Testis (tissue), 2 donors: ENCODE measurements at regions not wholly inside any gene's neighbourhood (a gene's known extent, or its start where the extent isn't known, plus 50 kb on each side); places are given as distances from the start of the nearest gene placed in this dataset.

Experiments
- POLR2A ChIP-seq: fragments of 450-650 bp; IDR thresholded peaks from one replicate; pipeline ENCODE4 v1.6.1; 2017; ENCODE audit warnings: antibody characterized with exemption, mild to moderate bottlenecking, moderate library complexity
- TF ChIP-seq, protein P1 (sequence below), 3 experiments: fragments of 450-650 bp in 2 of 3; fragments of 200-600 bp in 1 of 3; sonication (generic) in 1 of 3; IDR thresholded peaks; one replicate each; pipeline ENCODE4 v1.5.1; 2016 to 2019; ENCODE audit warnings: antibody characterized with exemption in 3 of 3, mild to moderate bottlenecking in 2 of 3, moderate library complexity in 1 of 3

DNA sequence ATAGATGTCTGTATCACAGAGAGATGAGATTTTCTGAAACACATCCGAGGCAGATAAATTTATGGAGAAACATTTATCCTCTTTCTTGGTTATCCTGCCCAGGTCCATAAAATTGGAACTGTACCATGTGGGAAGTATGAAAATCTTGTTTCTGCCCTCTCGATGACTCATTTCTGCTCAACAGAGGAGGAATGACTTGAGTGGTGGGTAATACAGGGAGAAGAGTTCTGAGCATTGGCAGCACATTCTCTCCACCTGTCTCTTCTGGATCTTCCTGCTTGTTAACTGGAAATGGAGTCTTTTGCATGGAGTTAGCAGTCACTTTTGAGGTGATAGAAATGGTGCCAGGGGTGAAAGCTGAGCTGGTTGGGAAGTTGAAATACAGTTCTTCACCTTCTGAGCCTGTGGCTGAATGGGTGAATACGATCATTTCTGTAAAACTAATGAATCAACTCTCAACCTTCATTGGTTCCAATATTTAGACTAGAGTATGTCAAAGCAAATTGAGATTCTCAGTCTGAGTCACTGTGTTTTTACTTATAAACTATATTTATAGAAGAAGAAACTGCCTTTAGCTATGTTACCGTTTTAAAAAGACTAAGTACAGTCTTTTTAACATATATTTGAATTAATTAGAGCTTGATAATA, 945.5 kb downstream of the SORCS3 start:
- TF ChIP-seq, protein P1, sequence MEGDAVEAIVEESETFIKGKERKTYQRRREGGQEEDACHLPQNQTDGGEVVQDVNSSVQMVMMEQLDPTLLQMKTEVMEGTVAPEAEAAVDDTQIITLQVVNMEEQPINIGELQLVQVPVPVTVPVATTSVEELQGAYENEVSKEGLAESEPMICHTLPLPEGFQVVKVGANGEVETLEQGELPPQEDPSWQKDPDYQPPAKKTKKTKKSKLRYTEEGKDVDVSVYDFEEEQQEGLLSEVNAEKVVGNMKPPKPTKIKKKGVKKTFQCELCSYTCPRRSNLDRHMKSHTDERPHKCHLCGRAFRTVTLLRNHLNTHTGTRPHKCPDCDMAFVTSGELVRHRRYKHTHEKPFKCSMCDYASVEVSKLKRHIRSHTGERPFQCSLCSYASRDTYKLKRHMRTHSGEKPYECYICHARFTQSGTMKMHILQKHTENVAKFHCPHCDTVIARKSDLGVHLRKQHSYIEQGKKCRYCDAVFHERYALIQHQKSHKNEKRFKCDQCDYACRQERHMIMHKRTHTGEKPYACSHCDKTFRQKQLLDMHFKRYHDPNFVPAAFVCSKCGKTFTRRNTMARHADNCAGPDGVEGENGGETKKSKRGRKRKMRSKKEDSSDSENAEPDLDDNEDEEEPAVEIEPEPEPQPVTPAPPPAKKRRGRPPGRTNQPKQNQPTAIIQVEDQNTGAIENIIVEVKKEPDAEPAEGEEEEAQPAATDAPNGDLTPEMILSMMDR (IDR thresholded peaks at IDR 0.05): no peak
- no peak for TF ChIP-seq POLR2A
